ENCODE measurements at regions not wholly inside any gene's neighbourhood (a gene's known extent, or its start where the extent isn't known, plus 50 kb on each side); places are given as distances from the start of the nearest gene placed in this dataset.

GRCh38 chr2:220504938-220505503, 877.6 kb downstream of the SLC4A3 start:
- no peak for DNase-seq
- intact Hi-C loops (cut with DNase I), result no loop called here
- Histone ChIP-seq H3K36me3 (replicated peaks in 1 of 2; ENCODE audit: insufficient read depth in 1 of 2, low read depth in 2 of 2) (no peaks in the 10 kb centered on the region), H3K4me1 (no peaks in the 10 kb centered on the region), H3K27ac (no peak overlapping the region), H3K27me3 (no peaks in the 10 kb centered on the region), H3K9me3 (no peaks in the 10 kb centered on the region), H3K4me3 (no peak overlapping the region)
- no peak for TF ChIP-seq CTCF (IDR thresholded peaks at IDR 0.05)
- no peak for TF ChIP-seq POLR2A (IDR thresholded peaks at IDR 0.05)
- 9 to 11% methylated on average over 2 of the region's 2 CpGs for WGBS, 2 donors
- no peak for ATAC-seq

GRCh38 chr2:220506466-220506865, 879.0 kb downstream of the SLC4A3 start:
- ATAC-seq (no peak), DNase-seq (no peak)
- Histone ChIP-seq H3K27me3 (peaks cover 0 to 3% of the 10 kb centered on the region in 2 donors), H3K4me1 (no peaks in the 10 kb centered on the region), H3K36me3 (replicated peaks in 1 of 2; ENCODE audit: insufficient read depth in 1 of 2, low read depth in 2 of 2) (no peaks in the 10 kb centered on the region), H3K9me3 (no peaks in the 10 kb centered on the region), H3K27ac (no peak overlapping the region), H3K4me3 (no peak overlapping the region)
- TF ChIP-seq CTCF (IDR thresholded peaks at IDR 0.05), result no peak
- TF ChIP-seq POLR2A (IDR thresholded peaks at IDR 0.05), result no peak
- intact Hi-C loops (cut with DNase I), result no loop called here
- 64 to 78% methylated on average over 3 of the region's 3 CpGs for WGBS, 2 donors

DNA sequence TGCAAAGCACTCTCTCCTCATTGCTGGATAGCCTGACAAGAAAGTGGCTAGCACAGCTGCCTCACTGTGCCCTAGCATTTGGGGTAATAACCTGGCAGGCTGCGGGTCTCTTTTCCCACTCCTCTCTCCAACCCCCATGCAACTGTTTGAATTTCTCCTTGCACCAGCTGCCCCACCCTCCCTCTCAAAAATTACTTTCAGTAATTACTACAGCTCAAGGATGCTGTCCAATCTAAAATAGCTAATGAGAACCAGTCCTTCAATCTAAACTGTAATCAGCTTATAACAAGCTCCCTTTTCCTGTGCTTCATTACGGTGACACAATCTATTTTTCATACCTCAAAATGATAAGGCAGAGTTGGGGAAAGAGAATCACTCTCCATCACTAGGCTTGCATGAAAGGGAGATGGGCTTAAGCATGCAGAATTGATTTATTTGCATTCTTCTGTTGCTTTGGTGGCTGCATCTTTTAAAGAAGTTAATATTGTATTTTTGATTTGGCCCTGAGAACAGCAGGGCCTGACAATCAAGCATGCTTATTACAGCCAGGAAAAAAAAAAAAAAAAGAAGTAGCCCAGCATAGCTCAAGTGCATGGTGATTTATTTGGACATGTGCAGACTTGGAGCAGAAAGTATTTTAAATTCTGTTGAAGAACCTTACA, 881.8 kb downstream of the SLC4A3 start:
- TF ChIP-seq CTCF (IDR thresholded peaks at IDR 0.05) (no peak), POLR2A (IDR thresholded peaks at IDR 0.05) (no peak)
- H3K4me1 ChIP-seq, result no peaks in the 10 kb centered on the region
- H3K36me3 ChIP-seq (replicated peaks in 1 of 2; ENCODE audit: insufficient read depth in 1 of 2, low read depth in 2 of 2), result no peaks in the 10 kb centered on the region
- peaks cover 0 to 3% of the 10 kb centered on the region in 2 donors for H3K27me3 ChIP-seq
- DNase-seq (no peak), ATAC-seq (no peak)
- H3K9me3 ChIP-seq, result no peaks in the 10 kb centered on the region
- 69 to 71% methylated on average over 2 of the region's 2 CpGs for WGBS, 2 donors
- no peak overlapping the region for H3K27ac ChIP-seq
- intact Hi-C loops (cut with DNase I), result no loop called here
- no peak overlapping the region for H3K4me3 ChIP-seq

GRCh38 chr2:220509966-220510365, 882.5 kb downstream of the SLC4A3 start:
- Histone ChIP-seq H3K27me3 (peaks cover 0 to 3% of the 10 kb centered on the region in 2 donors), H3K4me1 (no peaks in the 10 kb centered on the region), H3K9me3 (no peaks in the 10 kb centered on the region), H3K4me3 (no peak overlapping the region), H3K36me3 (replicated peaks in 1 of 2; ENCODE audit: insufficient read depth in 1 of 2, low read depth in 2 of 2) (no peaks in the 10 kb centered on the region), H3K27ac (no peak overlapping the region)
- 82 to 86% methylated on average over 6 of the region's 6 CpGs for WGBS, 2 donors
- intact Hi-C loops (cut with DNase I), result no loop called here
- TF ChIP-seq POLR2A (IDR thresholded peaks at IDR 0.05), result no peak
- DNase-seq (no peak), ATAC-seq (no peak)

- TF ChIP-seq POLR2A (IDR thresholded peaks at IDR 0.05), result no peak
- no peak for TF ChIP-seq CTCF (IDR thresholded peaks at IDR 0.05)
- Histone ChIP-seq H3K9me3 (no peaks in the 10 kb centered on the region), H3K27ac (no peak overlapping the region), H3K4me3 (no peak overlapping the region), H3K36me3 (replicated peaks in 1 of 2; ENCODE audit: insufficient read depth in 1 of 2, low read depth in 2 of 2) (no peaks in the 10 kb centered on the region), H3K4me1 (no peaks in the 10 kb centered on the region), H3K27me3 (peaks cover 0 to 3% of the 10 kb centered on the region in 2 donors)
- intact Hi-C loops (cut with DNase I), result no loop called here
- 83 to 86% methylated on average over 3 of the region's 3 CpGs for WGBS, 2 donors
- no peak for ATAC-seq
- no peak for DNase-seq
These were observed 883.2 kb downstream of the SLC4A3 start for GRCh38 chr2:220510668-220511067.

Data from body of pancreas (tissue), 4 donors.